ENCODE measurements at regions not wholly inside any gene's neighbourhood (a gene's known extent, or its start where the extent isn't known, plus 50 kb on each side); places are given as distances from the start of the nearest gene placed in this dataset.

DNA sequence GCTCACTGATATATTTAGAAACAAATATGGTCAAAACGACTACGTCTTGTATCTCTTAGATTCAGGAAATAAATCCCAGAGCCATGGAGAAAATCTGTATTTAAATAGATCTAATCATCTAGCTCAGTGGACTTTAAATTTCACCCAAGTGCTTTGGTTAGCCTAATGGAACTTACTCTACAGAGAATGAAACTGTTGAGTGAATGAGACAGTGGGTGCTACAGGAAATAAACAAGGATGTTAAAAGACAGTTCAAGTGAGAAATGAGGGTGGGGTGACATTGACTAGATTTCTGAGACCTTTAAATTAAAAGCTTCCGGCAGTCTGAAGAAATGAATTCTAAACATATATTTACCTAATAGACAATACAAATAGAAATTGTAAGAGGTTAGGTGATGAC, 2197.0 kb downstream of the ARAP2 start:
- TF ChIP-seq, protein P1, sequence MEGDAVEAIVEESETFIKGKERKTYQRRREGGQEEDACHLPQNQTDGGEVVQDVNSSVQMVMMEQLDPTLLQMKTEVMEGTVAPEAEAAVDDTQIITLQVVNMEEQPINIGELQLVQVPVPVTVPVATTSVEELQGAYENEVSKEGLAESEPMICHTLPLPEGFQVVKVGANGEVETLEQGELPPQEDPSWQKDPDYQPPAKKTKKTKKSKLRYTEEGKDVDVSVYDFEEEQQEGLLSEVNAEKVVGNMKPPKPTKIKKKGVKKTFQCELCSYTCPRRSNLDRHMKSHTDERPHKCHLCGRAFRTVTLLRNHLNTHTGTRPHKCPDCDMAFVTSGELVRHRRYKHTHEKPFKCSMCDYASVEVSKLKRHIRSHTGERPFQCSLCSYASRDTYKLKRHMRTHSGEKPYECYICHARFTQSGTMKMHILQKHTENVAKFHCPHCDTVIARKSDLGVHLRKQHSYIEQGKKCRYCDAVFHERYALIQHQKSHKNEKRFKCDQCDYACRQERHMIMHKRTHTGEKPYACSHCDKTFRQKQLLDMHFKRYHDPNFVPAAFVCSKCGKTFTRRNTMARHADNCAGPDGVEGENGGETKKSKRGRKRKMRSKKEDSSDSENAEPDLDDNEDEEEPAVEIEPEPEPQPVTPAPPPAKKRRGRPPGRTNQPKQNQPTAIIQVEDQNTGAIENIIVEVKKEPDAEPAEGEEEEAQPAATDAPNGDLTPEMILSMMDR (IDR thresholded peaks at IDR 0.05; ENCODE audit: low read depth, low read length): no peak
- no peak for DNase-seq (ENCODE audit: extremely low read depth, low read depth)

DNA sequence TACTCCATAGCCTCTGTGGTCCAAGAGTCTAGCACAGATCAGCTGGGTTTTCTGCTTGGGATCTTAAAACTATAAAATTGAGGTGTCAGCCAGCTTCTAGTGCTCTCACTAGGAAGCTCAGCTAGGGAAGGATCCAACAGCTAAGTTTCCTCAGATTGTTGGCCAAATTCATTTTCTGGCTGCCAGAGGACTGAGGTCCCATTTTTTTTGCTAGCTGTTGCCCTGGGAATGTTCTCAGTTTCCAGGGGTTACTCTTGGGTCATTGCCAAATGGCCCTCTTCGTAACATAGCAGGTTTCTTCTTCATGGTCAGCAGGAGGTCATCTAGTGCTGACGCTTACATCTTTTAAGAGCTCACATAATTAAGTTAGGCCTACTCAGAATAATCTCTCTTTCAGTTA, 2178.2 kb downstream of the ARAP2 start:
- DNase-seq (ENCODE audit: extremely low read depth, low read depth): no peak
- TF ChIP-seq, protein P1 (IDR thresholded peaks at IDR 0.05; ENCODE audit: low read depth, low read length): no peak

GRCh38 chr4:34091451-34091850, 2152.9 kb downstream of the ARAP2 start:
- TF ChIP-seq, protein P1 (IDR thresholded peaks at IDR 0.05; ENCODE audit: low read depth, low read length): no peak
- DNase-seq (ENCODE audit: extremely low read depth, low read depth): no peak

- TF ChIP-seq, protein P1 (IDR thresholded peaks at IDR 0.05; ENCODE audit: low read depth, low read length): no peak
- DNase-seq (ENCODE audit: extremely low read depth, low read depth): no peak
Measured at GRCh38 chr4:34094114-34094513, 2150.2 kb downstream of the ARAP2 start.

GRCh38 chr4:34105311-34105710, 2139.0 kb downstream of the ARAP2 start:
- TF ChIP-seq, protein P1 (IDR thresholded peaks at IDR 0.05; ENCODE audit: low read depth, low read length): no peak
- DNase-seq (ENCODE audit: extremely low read depth, low read depth): no peak

- TF ChIP-seq, protein P1 (IDR thresholded peaks at IDR 0.05; ENCODE audit: low read depth, low read length): no peak
- no peak for DNase-seq (ENCODE audit: extremely low read depth, low read depth)
Measured at GRCh38 chr4:34108391-34108790, 2135.9 kb downstream of the ARAP2 start.

GRCh38 chr4:34112573-34112972, 2131.7 kb downstream of the ARAP2 start:
- TF ChIP-seq, protein P1 (IDR thresholded peaks at IDR 0.05; ENCODE audit: low read depth, low read length): no peak
- DNase-seq (ENCODE audit: extremely low read depth, low read depth): no peak
